ENCODE measurements at regions not wholly inside any gene's neighbourhood (a gene's known extent, or its start where the extent isn't known, plus 50 kb on each side); places are given as distances from the start of the nearest gene placed in this dataset.

GRCh38 chr11:121722431-121723245, 269.9 kb upstream of the SORL1-AS1 start:
- TF ChIP-seq EZH2 (IDR thresholded peaks at IDR 0.05; ENCODE audit: insufficient read depth, poor library complexity, severe bottlenecking) (no peak), EZH2phosphoT487 (IDR thresholded peaks at IDR 0.05; ENCODE audit: insufficient read depth, low read depth) (no peak)
- Histone ChIP-seq H3K4me1 (ENCODE audit: insufficient read depth) (peaks cover 10% of the 10 kb centered on the region), H3F3A (ENCODE audit: insufficient read depth) (peaks cover 5% of the 10 kb centered on the region; the same call in 1 of the 2 replicates), H3K4me3 (peak overlapping the region; percentile 77), H3K27ac (peak overlapping the region; percentile 64), H2AFZ (peak overlapping the region; percentile 92), H3K36me3 (ENCODE audit: low read depth) (no peaks in the 10 kb centered on the region), H4K20me1 (ENCODE audit: insufficient read depth) (no peaks in the 10 kb centered on the region), H3K9me2 (ENCODE audit: insufficient read depth) (no peaks in the 10 kb centered on the region; the same call in 1 of the 2 replicates), H3K9ac (peak overlapping the region; percentile 82), H3K27me3 (replicated peaks; ENCODE audit: insufficient read depth) (no peaks in the 10 kb centered on the region), H3K79me2 (ENCODE audit: insufficient read depth) (no peaks in the 10 kb centered on the region), H3K4me2 (ENCODE audit: unreplicated experiment) (peak overlapping the region; percentile 93), H3K9me3 (ENCODE audit: low read depth) (no peaks in the 10 kb centered on the region)
- peak; percentile 87 for DNase-seq
- WGBS, 2 experiments (ENCODE audit: low coverage in 1 of 2, low lambda C conversion rate in 2 of 2, missing lambda C conversion rate in 2 of 2), result 1 to 2% methylated on average over 26 to 46 of the region's 46 CpGs
- in situ Hi-C loops (cut with MboI), result no loop called here

DNA sequence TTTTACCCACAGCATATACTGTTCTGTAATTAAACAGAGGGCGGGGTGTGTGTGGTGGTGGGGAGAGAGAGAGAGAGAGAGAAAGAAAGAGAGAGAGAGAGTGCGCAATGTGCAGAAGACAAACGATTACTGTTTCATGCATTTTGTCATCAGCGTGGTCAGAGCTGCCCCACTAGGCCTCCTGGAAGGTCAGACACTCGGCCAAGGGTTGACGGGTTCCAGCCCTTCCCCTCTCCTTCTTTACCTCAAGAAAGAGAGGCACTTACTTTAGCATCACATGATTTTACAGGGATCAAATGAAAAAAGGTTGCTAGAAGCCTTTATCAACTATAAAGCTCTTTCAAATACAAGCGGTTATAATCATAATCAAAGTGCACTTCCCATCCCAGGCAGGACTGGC, 269.2 kb upstream of the SORL1-AS1 start:
- H2AFZ ChIP-seq, result peak overlapping the region; percentile 92
- H3K4me3 ChIP-seq, result peak overlapping the region; percentile 77
- no peaks in the 10 kb centered on the region for H3K27me3 ChIP-seq (replicated peaks; ENCODE audit: insufficient read depth)
- H3K36me3 ChIP-seq (ENCODE audit: low read depth), result no peaks in the 10 kb centered on the region
- H3K27ac ChIP-seq, result peak overlapping the region; percentile 64
- no peaks in the 10 kb centered on the region for H3K79me2 ChIP-seq (ENCODE audit: insufficient read depth)
- 71 to 80% methylated on average over 6 to 7 of the region's 7 CpGs for WGBS, 2 experiments (ENCODE audit: low coverage in 1 of 2, low lambda C conversion rate in 2 of 2, missing lambda C conversion rate in 2 of 2)
- no peaks in the 10 kb centered on the region for H4K20me1 ChIP-seq (ENCODE audit: insufficient read depth)
- peak overlapping the region; percentile 82 for H3K9ac ChIP-seq
- no peaks in the 10 kb centered on the region for H3K9me3 ChIP-seq (ENCODE audit: low read depth)
- TF ChIP-seq EZH2phosphoT487 (IDR thresholded peaks at IDR 0.05; ENCODE audit: insufficient read depth, low read depth) (no peak), EZH2 (IDR thresholded peaks at IDR 0.05; ENCODE audit: insufficient read depth, poor library complexity, severe bottlenecking) (no peak)
- no peaks in the 10 kb centered on the region; the same call in 1 of the 2 replicates for H3K9me2 ChIP-seq (ENCODE audit: insufficient read depth)
- H3K4me1 ChIP-seq (ENCODE audit: insufficient read depth), result peaks cover 10% of the 10 kb centered on the region
- no peak for DNase-seq
- in situ Hi-C loops (cut with MboI), result no loop called here
- H3K4me2 ChIP-seq (ENCODE audit: unreplicated experiment), result peak overlapping the region; percentile 93
- peaks cover 5% of the 10 kb centered on the region; the same call in 1 of the 2 replicates for H3F3A ChIP-seq (ENCODE audit: insufficient read depth)

DNA sequence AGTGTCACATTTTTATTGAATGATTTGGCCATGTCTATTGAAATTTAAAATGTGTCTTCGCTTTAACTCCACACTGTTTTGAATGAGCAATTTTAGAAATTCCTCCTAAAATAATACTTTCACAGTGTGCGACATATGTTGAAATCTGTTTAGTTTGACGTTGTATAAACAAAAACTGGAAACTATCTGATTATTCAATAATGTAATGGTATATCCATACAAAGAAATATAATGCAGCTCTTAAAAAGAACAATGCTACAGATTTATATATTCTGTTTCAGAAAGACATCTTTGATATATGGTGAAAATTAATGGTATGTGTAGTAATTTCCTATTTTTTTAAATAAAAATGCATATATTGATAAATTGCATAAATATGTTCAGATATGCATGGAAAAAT, 268.7 kb upstream of the SORL1-AS1 start:
- TF ChIP-seq EZH2phosphoT487 (IDR thresholded peaks at IDR 0.05; ENCODE audit: insufficient read depth, low read depth) (no peak), EZH2 (IDR thresholded peaks at IDR 0.05; ENCODE audit: insufficient read depth, poor library complexity, severe bottlenecking) (no peak)

DNA sequence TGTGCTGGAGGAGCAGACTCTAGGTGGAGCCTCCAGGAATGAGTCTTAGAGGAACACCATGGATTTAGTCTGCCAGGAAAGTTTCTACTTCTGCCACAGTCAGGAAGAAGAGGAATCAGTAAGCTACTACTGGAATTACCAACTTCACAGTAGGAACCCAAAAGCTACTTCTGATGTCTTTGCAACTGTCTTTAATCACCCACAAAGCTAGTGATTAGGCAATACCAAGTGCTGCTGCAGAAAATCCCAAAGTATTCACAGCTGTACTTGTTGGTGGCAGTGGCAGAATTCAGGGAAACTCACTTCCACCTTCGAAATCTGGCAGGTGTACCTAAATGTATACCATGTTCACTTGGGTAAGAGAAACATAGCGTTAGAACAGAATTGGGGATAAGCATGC, 264.5 kb upstream of the SORL1-AS1 start:
- Histone ChIP-seq H3K4me1 (ENCODE audit: insufficient read depth) (peaks cover 4% of the 10 kb centered on the region; the same call in 1 of the 2 replicates), H3K27ac (no peak overlapping the region), H3K9me2 (ENCODE audit: insufficient read depth) (no peaks in the 10 kb centered on the region; the same call in 1 of the 2 replicates), H3F3A (ENCODE audit: insufficient read depth) (no peaks in the 10 kb centered on the region), H3K79me2 (ENCODE audit: insufficient read depth) (no peaks in the 10 kb centered on the region), H2AFZ (no peak overlapping the region), H3K4me3 (no peak overlapping the region), H3K9me3 (ENCODE audit: low read depth) (no peaks in the 10 kb centered on the region), H4K20me1 (ENCODE audit: insufficient read depth) (no peaks in the 10 kb centered on the region), H3K36me3 (ENCODE audit: low read depth) (no peaks in the 10 kb centered on the region), H3K27me3 (replicated peaks; ENCODE audit: insufficient read depth) (no peaks in the 10 kb centered on the region), H3K9ac (no peak overlapping the region), H3K4me2 (ENCODE audit: unreplicated experiment) (no peak overlapping the region)
- DNase-seq, result no peak
- no peak for TF ChIP-seq EZH2phosphoT487 (IDR thresholded peaks at IDR 0.05; ENCODE audit: insufficient read depth, low read depth)
- TF ChIP-seq EZH2 (IDR thresholded peaks at IDR 0.05; ENCODE audit: insufficient read depth, poor library complexity, severe bottlenecking), result no peak
- in situ Hi-C loops (cut with MboI), result no loop called here
- WGBS, 2 experiments (ENCODE audit: low coverage in 1 of 2, low lambda C conversion rate in 2 of 2, missing lambda C conversion rate in 2 of 2), result 82 to 93% methylated on average over 2 of the region's 2 CpGs

More for the DNA sequence above, 268.7 kb upstream of the SORL1-AS1 start:
- no peaks in the 10 kb centered on the region for H3K9me3 ChIP-seq (ENCODE audit: low read depth)
- 95 to 97% methylated on average over 3 of the region's 3 CpGs for WGBS, 2 experiments (ENCODE audit: low coverage in 1 of 2, low lambda C conversion rate in 2 of 2, missing lambda C conversion rate in 2 of 2)
- no peak overlapping the region for H3K27ac ChIP-seq
- no peak overlapping the region for H2AFZ ChIP-seq
- H3K79me2 ChIP-seq (ENCODE audit: insufficient read depth), result no peaks in the 10 kb centered on the region
- H3F3A ChIP-seq (ENCODE audit: insufficient read depth), result peaks cover 5% of the 10 kb centered on the region; the same call in 1 of the 2 replicates
- H3K36me3 ChIP-seq (ENCODE audit: low read depth), result no peaks in the 10 kb centered on the region
- no peaks in the 10 kb centered on the region for H3K27me3 ChIP-seq (replicated peaks; ENCODE audit: insufficient read depth)
- no peak overlapping the region for H3K4me3 ChIP-seq
- in situ Hi-C loops (cut with MboI), result no loop called here
- no peaks in the 10 kb centered on the region for H4K20me1 ChIP-seq (ENCODE audit: insufficient read depth)
- no peak overlapping the region for H3K9ac ChIP-seq
- H3K9me2 ChIP-seq (ENCODE audit: insufficient read depth), result no peaks in the 10 kb centered on the region; the same call in 1 of the 2 replicates
- peaks cover 10% of the 10 kb centered on the region for H3K4me1 ChIP-seq (ENCODE audit: insufficient read depth)
- no peak for DNase-seq
- H3K4me2 ChIP-seq (ENCODE audit: unreplicated experiment), result no peak overlapping the region

All from GM23248 (cell line).